Liver (tissue), 8 donors: ENCODE measurements at regions not wholly inside any gene's neighbourhood (a gene's known extent, or its start where the extent isn't known, plus 50 kb on each side); places are given as distances from the start of the nearest gene placed in this dataset.

Experiments used
- DNase-seq: peaks from one replicate; pipeline ENCODE4 v3.0.0-alpha.2; 2017; ENCODE audit warnings: low spot score
- H3K27ac ChIP-seq, 2 donors: one replicate each; pipeline ENCODE4 v1.7.0; 2013; ENCODE audit warnings: inconsistent platforms in 2 of 2, low read length in 2 of 2, control low read depth in 1 of 2, low read depth in 1 of 2, mild to moderate bottlenecking in 1 of 2
- H3K27me3 ChIP-seq, 4 donors: one replicate each; pipeline versions ENCODE4 v1.6.1 to v1.7.0; 2013; ENCODE audit warnings: low read length in 3 of 4, inconsistent platforms in 1 of 4, mild to moderate bottlenecking in 1 of 4, moderate library complexity in 1 of 4; ENCODE audit not compliant: control insufficient read depth in 4 of 4, insufficient read depth in 4 of 4
- H3K36me3 ChIP-seq, 4 donors: one replicate each; pipeline versions ENCODE4 v1.6.1 to v1.7.0; 2013; ENCODE audit warnings: low read length in 3 of 4, mild to moderate bottlenecking in 3 of 4, low read depth in 1 of 4, moderate library complexity in 1 of 4; ENCODE audit not compliant: control insufficient read depth in 4 of 4, insufficient read depth in 3 of 4
- H3K4me1 ChIP-seq, 4 donors: one replicate each; pipeline versions ENCODE4 v1.6.1 to v1.7.0; 2013; ENCODE audit warnings: low read length in 3 of 4, mild to moderate bottlenecking in 3 of 4, moderate library complexity in 1 of 4; ENCODE audit not compliant: control insufficient read depth in 4 of 4, insufficient read depth in 4 of 4
- H3K4me3 ChIP-seq, 3 donors: one replicate each; pipeline versions ENCODE4 v1.6.1 to v1.7.0; 2013; ENCODE audit warnings: low read length in 3 of 3, control low read depth in 1 of 3, low read depth in 1 of 3, mild to moderate bottlenecking in 1 of 3
- H3K9ac ChIP-seq, 2 donors: one replicate each; pipeline ENCODE4 v1.7.0; 2013; ENCODE audit warnings: low read length in 2 of 2, mild to moderate bottlenecking in 2 of 2, moderate library complexity in 2 of 2, control low read depth in 1 of 2, low read depth in 1 of 2
- H3K9me3 ChIP-seq, 4 donors: one replicate each; pipeline versions ENCODE4 v1.6.1 to v1.7.0; 2013; ENCODE audit warnings: low read length in 3 of 4; ENCODE audit not compliant: control insufficient read depth in 4 of 4
- ATF3 ChIP-seq: IDR thresholded peaks from 2 replicates; pipeline ENCODE4 v1.6.1; 2016; ENCODE audit warnings: antibody characterized with exemption
- EGR1 ChIP-seq, 2 donors: IDR thresholded peaks; 2 replicates each; pipeline ENCODE4 v1.6.1; 2016 to 2018; ENCODE audit warnings: antibody characterized with exemption in 2 of 2, low read depth in 2 of 2
- FOXA1 ChIP-seq: IDR thresholded peaks from 2 replicates; pipeline ENCODE4 v1.6.1; 2016; ENCODE audit warnings: antibody characterized with exemption
- FOXA2 ChIP-seq: IDR thresholded peaks from 2 replicates; pipeline ENCODE4 v1.6.1; 2016; ENCODE audit warnings: antibody characterized with exemption
- GABPA ChIP-seq, 2 donors: IDR thresholded peaks in 1 of 2; conservative IDR thresholded peaks in 1 of 2; 2 replicates each; pipeline ENCODE4 v1.6.1; 2016; ENCODE audit warnings: antibody characterized with exemption in 2 of 2, mild to moderate bottlenecking in 1 of 2, moderate library complexity in 1 of 2
- HNF4A ChIP-seq, 2 donors: conservative IDR thresholded peaks; 2 replicates each; pipeline ENCODE4 v1.6.1; 2016; ENCODE audit warnings: antibody characterized with exemption in 2 of 2, mild to moderate bottlenecking in 2 of 2
- HNF4G ChIP-seq: IDR thresholded peaks from 2 replicates; pipeline ENCODE4 v1.6.1; 2016; ENCODE audit warnings: antibody characterized with exemption
- JUND ChIP-seq, 2 donors: IDR thresholded peaks; 2 replicates each; pipeline ENCODE4 v1.6.1; 2016; ENCODE audit warnings: antibody characterized with exemption in 2 of 2
- MAX ChIP-seq: IDR thresholded peaks from 2 replicates; pipeline ENCODE4 v1.6.1; 2016; ENCODE audit warnings: antibody characterized with exemption
- NR2F2 ChIP-seq: IDR thresholded peaks from 2 replicates; pipeline ENCODE4 v1.6.1; 2016; ENCODE audit warnings: antibody characterized with exemption
- RAD21 ChIP-seq, 2 donors: IDR thresholded peaks; 2 replicates each; pipeline ENCODE4 v1.6.1; 2016; ENCODE audit warnings: antibody characterized with exemption in 2 of 2, mild to moderate bottlenecking in 2 of 2
- REST ChIP-seq: IDR thresholded peaks from 2 replicates; pipeline ENCODE4 v1.6.1; 2016; ENCODE audit warnings: antibody characterized with exemption, mild to moderate bottlenecking
- RXRA ChIP-seq, 2 donors: IDR thresholded peaks; 2 replicates each; pipeline ENCODE4 v1.6.1; 2017 to 2018; ENCODE audit warnings: antibody characterized with exemption in 2 of 2, mild to moderate bottlenecking in 1 of 2
- SP1 ChIP-seq: IDR thresholded peaks from 2 replicates; pipeline ENCODE4 v1.6.1; 2018; ENCODE audit warnings: antibody characterized with exemption, mild to moderate bottlenecking
- TAF1 ChIP-seq: conservative IDR thresholded peaks from 2 replicates; pipeline ENCODE4 v1.6.1; 2016; ENCODE audit warnings: antibody characterized with exemption, mild to moderate bottlenecking
- YY1 ChIP-seq: IDR thresholded peaks from 2 replicates; pipeline ENCODE4 v1.6.1; 2016; ENCODE audit warnings: antibody characterized with exemption, mild to moderate bottlenecking
- ZBTB33 ChIP-seq: IDR thresholded peaks from 2 replicates; pipeline ENCODE4 v1.6.1; 2016; ENCODE audit warnings: antibody characterized with exemption
- WGBS: extraction: QIAGEN DNeasy Blood & Tissue Kit; methylation state at CpG from one replicate; pipeline ENCODE4 v1.1.7; 2013; 5-methylcytosine and 5-hydroxymethylcytosine counted together
- TF ChIP-seq, protein P1 (sequence below): fragments of 150-350 bp; IDR thresholded peaks from 2 replicates; pipeline ENCODE4 v1.5.1; 2017; ENCODE audit warnings: improper control_type of control experiment, low read depth, low read length; ENCODE audit not compliant: missing input control
- donor health status: healthy.
- donor health status: healthy.
- donor health status: healthy.
- donor health status: healthy.
- donor health status: healthy.

DNA sequence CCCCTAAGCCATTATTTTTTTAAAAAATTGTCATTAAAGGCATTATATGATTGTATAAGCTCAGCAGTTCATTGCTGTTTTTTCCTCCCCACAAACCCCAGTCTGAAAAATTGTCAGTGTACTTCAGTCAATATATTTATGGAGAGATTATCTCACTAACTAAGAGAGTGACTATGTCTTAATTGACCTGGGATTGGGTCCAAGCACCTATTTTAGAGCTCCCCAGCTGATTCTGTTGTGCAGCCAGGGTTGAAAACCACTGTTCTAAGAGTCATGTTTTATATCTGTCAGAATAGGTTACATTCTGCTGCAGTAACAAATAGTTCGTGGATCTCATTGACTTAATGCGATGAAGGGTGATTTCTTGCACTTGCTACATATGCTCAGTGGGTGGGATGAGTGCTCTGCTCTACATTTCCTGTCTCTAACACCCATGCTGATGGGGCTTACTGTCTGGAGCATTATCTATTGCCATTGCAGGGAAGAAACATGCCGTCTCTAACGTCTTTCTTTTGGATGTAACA is 171.2 kb upstream of the MPHOSPH6 start (continued):
- no peak for TF ChIP-seq HNF4A (conservative IDR thresholded peaks at IDR 0.05)
- no peak for TF ChIP-seq GABPA (IDR thresholded peaks at IDR 0.05 in 1 of 2, conservative IDR thresholded peaks at IDR 0.05 in 1 of 2)

GRCh38 chr16:82340531-82340930 is 170.5 kb upstream of the MPHOSPH6 start:
- Histone ChIP-seq H3K4me3 (no peak overlapping the region), H3K27me3 (peaks cover 0 to 6% (median 0%) of the 10 kb centered on the region in 4 donors), H3K36me3 (no peaks in the 10 kb centered on the region), H3K4me1 (no peaks in the 10 kb centered on the region), H3K9me3 (peaks cover 0 to 5% (median 4%) of the 10 kb centered on the region in 4 donors), H3K27ac (no peak overlapping the region), H3K9ac (no peak overlapping the region)
- WGBS: 76% methylated on average over 4 of the region's 4 CpGs
- no peak for DNase-seq
- no peak for TF ChIP-seq MAX
- TF ChIP-seq RAD21 (IDR thresholded peaks at IDR 0.05): no peak
- TF ChIP-seq ZBTB33: no peak
- TF ChIP-seq TAF1: no peak
- no peak for TF ChIP-seq FOXA1
- TF ChIP-seq EGR1 (IDR thresholded peaks at IDR 0.05; ENCODE audit: low read depth in 2 of 2): no peak
- no peak for TF ChIP-seq YY1
- no peak for TF ChIP-seq GABPA (IDR thresholded peaks at IDR 0.05 in 1 of 2, conservative IDR thresholded peaks at IDR 0.05 in 1 of 2)
- no peak for TF ChIP-seq FOXA2
- no peak for TF ChIP-seq JUND (IDR thresholded peaks at IDR 0.05)
- TF ChIP-seq NR2F2: no peak
- no peak for TF ChIP-seq REST
- TF ChIP-seq ATF3: no peak
- TF ChIP-seq HNF4A (conservative IDR thresholded peaks at IDR 0.05): no peak
- no peak for TF ChIP-seq RXRA (IDR thresholded peaks at IDR 0.05)
- TF ChIP-seq, protein P1, sequence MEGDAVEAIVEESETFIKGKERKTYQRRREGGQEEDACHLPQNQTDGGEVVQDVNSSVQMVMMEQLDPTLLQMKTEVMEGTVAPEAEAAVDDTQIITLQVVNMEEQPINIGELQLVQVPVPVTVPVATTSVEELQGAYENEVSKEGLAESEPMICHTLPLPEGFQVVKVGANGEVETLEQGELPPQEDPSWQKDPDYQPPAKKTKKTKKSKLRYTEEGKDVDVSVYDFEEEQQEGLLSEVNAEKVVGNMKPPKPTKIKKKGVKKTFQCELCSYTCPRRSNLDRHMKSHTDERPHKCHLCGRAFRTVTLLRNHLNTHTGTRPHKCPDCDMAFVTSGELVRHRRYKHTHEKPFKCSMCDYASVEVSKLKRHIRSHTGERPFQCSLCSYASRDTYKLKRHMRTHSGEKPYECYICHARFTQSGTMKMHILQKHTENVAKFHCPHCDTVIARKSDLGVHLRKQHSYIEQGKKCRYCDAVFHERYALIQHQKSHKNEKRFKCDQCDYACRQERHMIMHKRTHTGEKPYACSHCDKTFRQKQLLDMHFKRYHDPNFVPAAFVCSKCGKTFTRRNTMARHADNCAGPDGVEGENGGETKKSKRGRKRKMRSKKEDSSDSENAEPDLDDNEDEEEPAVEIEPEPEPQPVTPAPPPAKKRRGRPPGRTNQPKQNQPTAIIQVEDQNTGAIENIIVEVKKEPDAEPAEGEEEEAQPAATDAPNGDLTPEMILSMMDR: no peak
- TF ChIP-seq SP1: no peak
- TF ChIP-seq HNF4G: no peak
